D721Med (cell line): ENCODE measurements at regions not wholly inside any gene's neighbourhood (a gene's known extent, or its start where the extent isn't known, plus 50 kb on each side); places are given as distances from the start of the nearest gene placed in this dataset.

Experiments
- DNase-seq: peaks from one replicate; pipeline ENCODE4 v3.0.0; 2011; ENCODE audit warnings: low spot score; ENCODE audit not compliant: insufficient read length
- FAIRE-seq: peaks from 2 replicates; lab custom pipeline; 2011; peaks lifted over from hg19 to GRCh38; lab: Jason Lieb, UNC
- CTCF ChIP-seq: IDR thresholded peaks from 2 replicates; pipeline ENCODE4 v1.5.1; 2012; ENCODE audit warnings: mild to moderate bottlenecking, control low read depth; ENCODE audit not compliant: insufficient read depth; ENCODE audit errors: missing control alignments

- DNase-seq: no peak
- peak; percentile 56 for FAIRE-seq
- no peak for TF ChIP-seq CTCF
These were observed 982.5 kb upstream of the ADGRL2 start for GRCh38 chr1:80818211-80818610.

GRCh38 chr1:80807981-80808380, 992.8 kb upstream of the ADGRL2 start:
- TF ChIP-seq CTCF: no peak
- FAIRE-seq (no peak), DNase-seq (no peak)

GRCh38 chr1:80806431-80806830, 994.3 kb upstream of the ADGRL2 start:
- no peak for FAIRE-seq
- TF ChIP-seq CTCF: no peak
- no peak for DNase-seq

GRCh38 chr1:80801695-80802094, 999.0 kb upstream of the ADGRL2 start:
- DNase-seq (no peak), FAIRE-seq (no peak)
- no peak for TF ChIP-seq CTCF

- FAIRE-seq (no peak), DNase-seq (no peak)
- no peak for TF ChIP-seq CTCF
These were observed 1001.3 kb upstream of the ADGRL2 start for GRCh38 chr1:80799457-80799856.

- DNase-seq: no peak
- TF ChIP-seq CTCF: no peak
- no peak for FAIRE-seq
These were observed 1021.5 kb upstream of the ADGRL2 start for GRCh38 chr1:80779275-80779674.

- no peak for TF ChIP-seq CTCF
- FAIRE-seq (no peak), DNase-seq (no peak)
These were observed 1022.5 kb upstream of the ADGRL2 start for GRCh38 chr1:80778094-80778840.
